ENCODE measurements at regions not wholly inside any gene's neighbourhood (a gene's known extent, or its start where the extent isn't known, plus 50 kb on each side); places are given as distances from the start of the nearest gene placed in this dataset.
"Not testable (repeated sequence)": the region's sequence is repeated elsewhere in the genome, so short reads cannot be mapped to it uniquely, and the experiment has no call there.

- DNase-seq (ENCODE audit: low spot score) = no peak
Observed at GRCh38 chr7:50251765-50252164, 52.8 kb upstream of the IKZF1 start.

GRCh38 chr7:50246551-50246950, 58.0 kb upstream of the IKZF1 start:
- no peak for DNase-seq (ENCODE audit: low spot score)

- DNase-seq (ENCODE audit: low spot score) = not testable (repeated sequence)
Observed at GRCh38 chr7:50242111-50242510, 62.4 kb upstream of the IKZF1 start.

GRCh38 chr7:50240699-50241098, 63.8 kb upstream of the IKZF1 start:
- not testable (repeated sequence) for DNase-seq (ENCODE audit: low spot score)

- DNase-seq (ENCODE audit: low spot score) = no peak
Observed at GRCh38 chr7:50229964-50230363, 74.6 kb upstream of the IKZF1 start.

GRCh38 chr7:50228148-50228547, 76.4 kb upstream of the IKZF1 start:
- DNase-seq (ENCODE audit: low spot score) = no peak

GRCh38 chr7:50227726-50228125, 76.8 kb upstream of the IKZF1 start:
- DNase-seq (ENCODE audit: low spot score) = no peak

GRCh38 chr7:50226669-50227068, 77.8 kb upstream of the IKZF1 start:
- DNase-seq (ENCODE audit: low spot score) = no peak

GRCh38 chr7:50226145-50226544, 78.4 kb upstream of the IKZF1 start:
- no peak for DNase-seq (ENCODE audit: low spot score)

GRCh38 chr7:50221433-50221832, 83.1 kb upstream of the IKZF1 start:
- DNase-seq (ENCODE audit: low spot score) = no peak

- no peak for DNase-seq (ENCODE audit: low spot score)
Observed at GRCh38 chr7:50221028-50221427, 83.5 kb upstream of the IKZF1 start.

- DNase-seq (ENCODE audit: low spot score) = no peak
Observed at GRCh38 chr7:50220273-50220672, 84.2 kb upstream of the IKZF1 start.

GRCh38 chr7:50217821-50218281, 86.7 kb upstream of the IKZF1 start:
- DNase-seq (ENCODE audit: low spot score) = no peak

GRCh38 chr7:50217401-50217800, 87.1 kb upstream of the IKZF1 start:
- no peak for DNase-seq (ENCODE audit: low spot score)

- DNase-seq (ENCODE audit: low spot score) = no peak
Observed at GRCh38 chr7:50216626-50217025, 87.9 kb upstream of the IKZF1 start.

- DNase-seq (ENCODE audit: low spot score) = no peak
Observed at GRCh38 chr7:50214771-50215170, 89.7 kb upstream of the IKZF1 start.

- DNase-seq (ENCODE audit: low spot score) = no peak
Observed at GRCh38 chr7:50214126-50214670, 90.3 kb upstream of the IKZF1 start.

- DNase-seq (ENCODE audit: low spot score) = no peak
Observed at GRCh38 chr7:50213622-50214017, 90.9 kb upstream of the IKZF1 start.

- DNase-seq (ENCODE audit: low spot score) = no peak
Observed at GRCh38 chr7:50212666-50213621, 91.6 kb upstream of the IKZF1 start.

- DNase-seq (ENCODE audit: low spot score) = no peak
Observed at GRCh38 chr7:50212016-50212325, 92.5 kb upstream of the IKZF1 start.

GRCh38 chr7:50211130-50212015, 93.1 kb upstream of the IKZF1 start:
- no peak for DNase-seq (ENCODE audit: low spot score)

GRCh38 chr7:50210706-50211115, 93.8 kb upstream of the IKZF1 start:
- DNase-seq (ENCODE audit: low spot score) = no peak
